ENCODE measurements at regions not wholly inside any gene's neighbourhood (a gene's known extent, or its start where the extent isn't known, plus 50 kb on each side); places are given as distances from the start of the nearest gene placed in this dataset.

- no peak for TF ChIP-seq POLR2A (IDR thresholded peaks at IDR 0.05)
- TF ChIP-seq CTCF (IDR thresholded peaks at IDR 0.05): no peak
Measured at GRCh38 chrX:94454606-94455005, 780.6 kb downstream of the FAM133A start.
